GM10248 (cell line): ENCODE measurements at regions not wholly inside any gene's neighbourhood (a gene's known extent, or its start where the extent isn't known, plus 50 kb on each side); places are given as distances from the start of the nearest gene placed in this dataset.

Experiments
- CTCF ChIA-PET: fragments of 300-600 bp; sonication (Branson Sonifier 250); formaldehyde crosslinking; extraction: SDS; loops from one replicate; lab custom pipeline; 2021; ENCODE audit warnings: antibody characterized with exemption; lab: Yijun Ruan, JAX
- POLR2A ChIA-PET: fragments of 350-650 bp; sonication (Branson Sonifier 250); formaldehyde crosslinking; extraction: SDS; loops from one replicate; lab custom pipeline; 2020; ENCODE audit warnings: antibody characterized with exemption; lab: Yijun Ruan, JAX
- DNase-seq: peaks from one replicate; pipeline ENCODE4 v3.0.0; 2012; ENCODE audit errors: extremely low spot score
- TF ChIP-seq, protein P1 (sequence below): IDR thresholded peaks from 2 replicates; pipeline ENCODE4 v1.5.1; 2012; ENCODE audit warnings: mild to moderate bottlenecking, low read depth; ENCODE audit errors: extremely low read depth, missing control alignments, control extremely low read depth

DNA sequence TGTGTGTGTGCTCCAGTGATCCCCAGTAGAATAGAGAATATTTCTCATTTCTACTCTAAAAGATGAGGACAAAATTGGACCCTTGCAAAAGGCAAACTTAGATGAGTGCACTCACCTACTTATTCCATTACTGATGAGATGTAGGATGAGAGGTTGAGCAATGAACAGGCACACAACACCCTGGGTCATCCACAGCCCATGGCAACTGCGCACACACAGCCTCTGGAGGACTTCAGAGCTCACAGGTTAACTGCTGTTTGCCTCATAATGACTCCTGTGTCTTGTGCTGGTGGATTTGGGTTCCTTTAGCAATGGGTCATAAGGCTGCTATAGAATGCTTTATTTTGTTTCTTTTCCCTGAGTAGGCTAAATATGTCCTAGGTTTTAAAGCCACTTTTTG is 103.6 kb upstream of the TNFAIP3 start:
- ChIA-PET CTCF (interaction anchor here (0.7 kb wide), 1 partner anchor 182 kb away, joined by 3 read pairs; no protein-coding TSS in a partner anchor), POLR2A (no interaction called here)
- TF ChIP-seq, protein P1, sequence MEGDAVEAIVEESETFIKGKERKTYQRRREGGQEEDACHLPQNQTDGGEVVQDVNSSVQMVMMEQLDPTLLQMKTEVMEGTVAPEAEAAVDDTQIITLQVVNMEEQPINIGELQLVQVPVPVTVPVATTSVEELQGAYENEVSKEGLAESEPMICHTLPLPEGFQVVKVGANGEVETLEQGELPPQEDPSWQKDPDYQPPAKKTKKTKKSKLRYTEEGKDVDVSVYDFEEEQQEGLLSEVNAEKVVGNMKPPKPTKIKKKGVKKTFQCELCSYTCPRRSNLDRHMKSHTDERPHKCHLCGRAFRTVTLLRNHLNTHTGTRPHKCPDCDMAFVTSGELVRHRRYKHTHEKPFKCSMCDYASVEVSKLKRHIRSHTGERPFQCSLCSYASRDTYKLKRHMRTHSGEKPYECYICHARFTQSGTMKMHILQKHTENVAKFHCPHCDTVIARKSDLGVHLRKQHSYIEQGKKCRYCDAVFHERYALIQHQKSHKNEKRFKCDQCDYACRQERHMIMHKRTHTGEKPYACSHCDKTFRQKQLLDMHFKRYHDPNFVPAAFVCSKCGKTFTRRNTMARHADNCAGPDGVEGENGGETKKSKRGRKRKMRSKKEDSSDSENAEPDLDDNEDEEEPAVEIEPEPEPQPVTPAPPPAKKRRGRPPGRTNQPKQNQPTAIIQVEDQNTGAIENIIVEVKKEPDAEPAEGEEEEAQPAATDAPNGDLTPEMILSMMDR = no peak
- DNase-seq = no peak

DNA sequence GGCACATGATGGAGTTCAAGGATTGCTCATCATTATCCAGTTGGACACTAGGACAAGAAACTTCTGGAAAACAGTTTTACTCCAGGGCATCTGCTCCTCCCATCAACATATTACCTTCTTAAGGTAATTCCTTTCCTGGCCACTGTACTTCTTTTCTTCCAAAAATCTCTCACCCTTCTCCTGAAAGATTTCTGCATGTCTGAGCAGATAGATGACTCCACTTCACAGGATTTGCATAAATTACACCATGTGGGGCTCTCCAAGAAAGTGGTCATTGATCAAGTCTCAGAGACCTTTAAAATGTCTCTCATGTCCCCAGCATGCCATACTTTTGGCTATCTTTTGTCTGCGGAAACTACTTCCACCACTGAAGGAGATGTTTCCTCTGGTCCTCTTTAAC is 103.2 kb upstream of the TNFAIP3 start:
- ChIA-PET CTCF (interaction anchor here (1.3 kb wide), 1 partner anchor 12 kb away, joined by 4 read pairs; no protein-coding TSS in a partner anchor), POLR2A (no interaction called here)
- no peak for DNase-seq
- TF ChIP-seq, protein P1 = no peak

DNA sequence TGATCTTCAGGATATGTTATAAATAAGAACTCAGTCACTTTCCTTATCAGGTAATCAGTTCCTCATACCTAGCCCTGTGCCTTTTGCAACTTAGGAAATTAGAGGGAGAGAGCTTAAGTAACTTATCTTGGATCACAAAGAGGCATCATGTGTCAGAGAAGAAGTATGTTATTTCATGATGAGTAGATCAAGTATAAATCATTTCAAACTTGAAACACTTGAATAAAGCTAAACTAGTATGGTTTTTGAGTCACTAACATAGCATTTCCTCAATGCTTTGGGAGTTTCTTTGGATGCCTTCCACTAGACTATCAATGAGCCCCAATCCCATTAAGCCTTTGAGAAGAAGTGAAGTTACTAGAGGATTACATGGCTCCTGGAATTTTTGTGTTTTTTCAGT is 102.6 kb upstream of the TNFAIP3 start:
- TF ChIP-seq, protein P1 = no peak
- ChIA-PET CTCF (interaction anchor here (0.8 to 1.3 kb wide), 4 partner anchors 12 to 37 kb away, joined by 3 to 4 read pairs (median 3); no protein-coding TSS in a partner anchor), POLR2A (no interaction called here)
- no peak for DNase-seq

DNA sequence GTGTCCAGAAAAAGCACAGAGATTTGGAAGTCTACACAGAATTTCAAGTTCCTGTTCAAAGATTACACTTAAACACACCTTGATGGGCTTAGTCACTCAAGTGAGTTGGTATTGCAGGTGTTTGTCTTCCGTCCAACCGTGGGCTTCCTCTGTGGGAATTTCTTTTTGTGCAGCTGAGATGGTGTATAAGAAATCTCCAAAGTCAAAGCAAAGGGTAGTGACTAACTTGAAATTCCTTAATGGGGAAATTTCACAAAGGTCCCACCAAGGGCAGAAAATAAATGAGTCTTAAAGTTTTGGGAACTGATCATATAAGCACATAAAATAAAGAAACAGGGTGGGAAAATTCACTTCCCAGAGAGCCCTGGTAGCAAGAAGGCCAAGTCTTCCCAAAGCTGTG is 102.0 kb upstream of the TNFAIP3 start:
- DNase-seq = no peak
- TF ChIP-seq, protein P1 = no peak
- CTCF ChIA-PET = interaction anchor here (0.8 to 1.3 kb wide), 5 partner anchors 13 to 101 kb away, joined by 3 to 4 read pairs (median 3); partner anchors contain the start of gene TNFAIP3
- POLR2A ChIA-PET = no interaction called here

DNA sequence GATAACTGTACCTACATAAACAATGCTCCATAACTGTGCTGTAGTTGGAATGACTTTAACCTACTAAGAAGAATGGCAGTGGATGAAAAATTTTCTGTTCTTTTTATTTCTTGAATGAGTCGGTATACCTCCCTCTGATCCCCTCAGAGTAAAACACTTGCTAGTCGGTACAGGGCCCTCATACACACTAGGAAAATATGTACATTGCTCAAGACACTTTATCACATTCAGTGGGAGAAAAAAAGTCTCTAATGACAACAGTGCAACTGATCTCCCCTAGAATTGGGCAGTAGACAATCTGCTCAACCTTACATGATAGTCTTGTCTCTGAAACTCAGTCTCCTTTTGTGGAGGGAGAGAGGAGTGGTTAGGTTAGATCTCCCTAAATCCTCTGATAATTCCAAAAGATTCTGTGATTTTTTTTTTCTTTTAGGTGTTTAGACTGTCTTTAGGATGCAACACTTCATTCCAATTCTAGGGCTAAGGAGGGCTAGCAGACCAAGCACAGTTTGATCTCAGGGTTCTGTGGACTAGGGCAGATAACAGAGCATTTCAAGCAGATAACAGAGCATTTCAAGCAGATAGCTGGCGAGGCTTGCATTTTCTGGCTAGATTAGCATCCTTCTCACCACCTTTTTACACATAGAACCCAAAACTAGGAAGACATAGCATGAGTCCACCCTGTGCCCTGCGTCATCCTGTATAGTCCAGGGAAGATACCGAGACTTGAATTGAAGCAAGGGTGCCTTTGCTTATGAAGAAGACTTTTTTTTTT is 100.3 kb upstream of the TNFAIP3 start:
- POLR2A ChIA-PET = no interaction called here
- TF ChIP-seq, protein P1 = no peak
- DNase-seq = no peak
- CTCF ChIA-PET = interaction anchor here (0.6 to 1.6 kb wide), 6 partner anchors 9 to 104 kb away, joined by 3 to 5 read pairs (median 3); partner anchors contain the start of gene TNFAIP3

DNA sequence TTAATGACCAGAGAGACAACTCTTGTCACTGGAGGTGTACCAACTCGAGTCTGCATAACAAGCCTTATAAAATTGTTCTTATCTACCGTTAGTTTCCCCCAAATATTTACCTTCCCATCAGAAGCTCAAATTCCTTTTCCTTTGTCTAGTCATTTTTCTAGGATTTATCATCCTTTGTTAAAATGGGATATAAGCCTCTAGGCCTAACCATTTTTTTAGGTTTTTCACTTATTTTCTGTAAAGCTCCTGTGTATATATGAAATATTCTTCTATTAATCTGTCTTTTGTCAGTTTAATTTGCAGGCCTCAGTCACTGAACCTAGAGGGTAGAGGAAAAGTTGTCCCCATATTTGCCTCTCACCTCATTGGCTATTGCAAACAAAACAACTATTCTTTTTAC is 99.6 kb upstream of the TNFAIP3 start:
- CTCF ChIA-PET = interaction anchor here (1.6 to 2.2 kb wide), 2 partner anchors 8 to 11 kb away, joined by 3 to 10 read pairs; no protein-coding TSS in a partner anchor
- DNase-seq = no peak
- POLR2A ChIA-PET = no interaction called here

More for the DNA sequence above, 99.6 kb upstream of the TNFAIP3 start:
- TF ChIP-seq, protein P1 = no peak
